DOHH2 (cell line): ENCODE measurements at regions not wholly inside any gene's neighbourhood (a gene's known extent, or its start where the extent isn't known, plus 50 kb on each side); places are given as distances from the start of the nearest gene placed in this dataset.

ENCODE experiments used
- CTCF ChIP-seq: fragments of 200-600 bp; sonication (generic); IDR thresholded peaks from one replicate; pipeline ENCODE4 v1.5.1; 2014; ENCODE audit warnings: antibody characterized with exemption, mild to moderate bottlenecking, low read depth, low read length; ENCODE audit not compliant: poor library complexity, severe bottlenecking
- EZH2phosphoT487 ChIP-seq: fragments of 200-600 bp; sonication (generic); IDR thresholded peaks from 2 replicates; pipeline ENCODE4 v1.6.1; 2017; ENCODE audit warnings: borderline replicate concordance, mild to moderate bottlenecking, antibody characterized with exemption, low read length, moderate library complexity, mixed read lengths

DNA sequence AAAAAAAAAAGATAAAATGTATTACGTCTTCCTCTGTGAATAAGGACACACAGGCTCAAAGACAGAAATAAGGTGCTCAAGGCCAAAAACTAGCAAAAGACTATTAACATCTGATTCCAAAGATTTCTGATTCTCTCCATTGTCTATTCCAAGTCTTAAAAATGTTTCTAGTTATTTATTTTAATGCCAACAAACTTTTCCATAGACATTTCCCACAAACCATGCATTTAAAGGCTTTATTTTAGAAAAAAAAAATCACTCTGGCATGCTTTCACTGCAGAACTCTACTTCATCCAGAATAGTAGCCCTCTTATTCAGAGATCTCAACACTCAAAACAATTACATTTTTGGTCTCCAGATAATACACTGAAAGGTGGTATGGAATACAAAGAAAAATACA lies 545.0 kb upstream of the TENM3 start:
- no peak for TF ChIP-seq CTCF
- TF ChIP-seq EZH2phosphoT487 = no peak
